GM21447 (cell line): ENCODE measurements at regions not wholly inside any gene's neighbourhood (a gene's known extent, or its start where the extent isn't known, plus 50 kb on each side); places are given as distances from the start of the nearest gene placed in this dataset.

ENCODE experiments used
- ATAC-seq: cut with Tn5 transposase; IDR thresholded peaks from one replicate; pipeline ENCODE4 v1.9.1; 2021; ENCODE audit not compliant: unreplicated experiment

DNA sequence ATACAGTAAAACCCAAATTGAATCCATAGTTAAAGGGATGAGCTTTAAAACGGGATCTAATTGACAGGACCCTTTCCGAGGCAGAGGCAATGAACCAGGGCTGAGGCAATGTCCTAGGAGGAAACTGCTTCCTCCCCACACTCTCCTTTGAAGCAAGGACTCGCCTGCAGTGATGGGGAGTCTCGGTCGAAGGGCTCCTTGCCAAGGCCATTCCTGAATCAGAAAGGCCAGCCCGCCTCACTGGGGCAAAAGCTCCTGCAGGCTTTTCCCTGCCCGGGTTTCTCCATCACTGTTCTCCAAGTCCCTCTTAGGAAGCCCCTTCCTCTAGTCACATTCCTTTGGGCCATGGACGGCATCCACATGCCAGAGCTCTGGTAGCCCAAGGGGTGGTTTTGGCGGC is 132.0 kb downstream of the RBFOX3 start:
- ATAC-seq, result no peak

DNA sequence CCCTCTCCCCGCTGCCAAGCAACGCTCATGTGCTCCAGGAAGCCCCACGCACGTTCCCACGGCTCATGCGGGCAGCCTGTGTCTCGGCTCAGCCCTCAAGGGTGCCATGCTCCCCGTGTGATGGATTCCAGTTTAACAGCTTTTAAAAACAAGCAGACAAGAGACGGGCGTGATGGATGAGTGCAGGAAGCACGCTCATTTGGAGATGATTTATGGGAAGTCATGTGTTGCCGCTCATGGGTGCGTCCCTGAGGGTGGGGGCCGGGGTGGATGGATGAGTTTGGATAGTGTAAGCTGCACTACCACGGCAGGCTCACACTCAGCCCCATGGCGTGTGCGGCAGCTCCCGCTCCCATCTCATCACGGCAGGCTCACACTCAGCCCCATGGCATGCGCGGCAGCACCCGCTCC is 132.8 kb downstream of the RBFOX3 start:
- ATAC-seq, result no peak

- no peak for ATAC-seq
Observed at GRCh38 chr17:79476074-79476652, 134.7 kb downstream of the RBFOX3 start.

GRCh38 chr17:79473876-79474440 is 136.9 kb downstream of the RBFOX3 start:
- no peak for ATAC-seq

DNA sequence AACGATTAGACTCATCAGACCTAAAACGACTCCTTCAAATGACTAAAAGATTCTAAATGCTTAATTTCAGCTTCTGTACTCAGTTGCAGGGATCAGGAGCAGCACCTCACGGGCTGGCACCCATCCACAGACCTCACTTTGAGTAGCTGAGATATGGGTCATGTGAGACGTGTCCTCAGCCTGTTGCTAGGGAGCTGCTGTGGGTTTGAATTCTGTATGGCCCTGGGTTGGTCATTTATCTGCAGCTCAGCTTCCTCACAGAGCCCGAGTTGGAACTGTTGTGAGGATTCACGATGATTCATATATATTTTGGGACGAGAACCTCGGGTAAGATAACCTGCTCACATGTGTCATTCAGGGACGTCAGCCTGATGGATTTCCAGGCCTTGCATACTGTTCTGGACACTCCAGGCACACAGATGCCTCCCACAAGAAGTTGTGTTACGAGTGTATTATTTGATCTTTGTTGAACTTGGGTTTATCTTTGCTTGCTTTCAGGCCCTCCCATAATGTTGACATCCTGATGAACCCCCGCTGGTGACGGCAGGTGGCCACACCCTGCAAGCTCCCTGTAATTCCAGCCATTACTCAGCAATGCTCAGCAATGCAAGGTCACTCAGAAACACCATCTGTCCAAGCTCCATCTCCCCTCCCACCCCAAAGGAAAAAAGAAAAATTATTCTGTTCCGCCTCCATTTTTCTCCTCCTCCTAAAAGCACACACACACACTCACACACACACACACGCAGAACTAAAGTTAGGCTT is 137.6 kb downstream of the RBFOX3 start:
- no peak for ATAC-seq

DNA sequence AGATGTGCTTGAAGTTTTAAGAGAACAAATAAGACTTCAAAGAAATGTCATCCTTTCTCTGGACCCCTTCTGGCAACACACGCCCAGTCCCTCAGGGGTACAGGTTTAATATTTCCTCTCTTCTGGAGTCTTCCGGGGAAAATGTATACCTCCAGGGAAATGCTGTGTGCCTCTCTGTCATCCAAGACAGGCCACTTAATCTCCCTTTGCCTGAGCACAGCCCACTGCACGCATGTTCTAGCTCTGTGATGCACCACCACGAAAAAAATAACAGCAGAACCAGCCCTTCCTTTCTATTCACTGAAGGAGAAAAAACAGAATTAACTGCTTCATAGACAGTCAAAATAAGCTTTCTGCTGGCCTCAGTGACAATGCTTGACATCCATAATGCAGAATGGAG is 140.1 kb downstream of the RBFOX3 start:
- ATAC-seq, result no peak

GRCh38 chr17:79469646-79470045 is 141.2 kb downstream of the RBFOX3 start:
- ATAC-seq, result no peak

DNA sequence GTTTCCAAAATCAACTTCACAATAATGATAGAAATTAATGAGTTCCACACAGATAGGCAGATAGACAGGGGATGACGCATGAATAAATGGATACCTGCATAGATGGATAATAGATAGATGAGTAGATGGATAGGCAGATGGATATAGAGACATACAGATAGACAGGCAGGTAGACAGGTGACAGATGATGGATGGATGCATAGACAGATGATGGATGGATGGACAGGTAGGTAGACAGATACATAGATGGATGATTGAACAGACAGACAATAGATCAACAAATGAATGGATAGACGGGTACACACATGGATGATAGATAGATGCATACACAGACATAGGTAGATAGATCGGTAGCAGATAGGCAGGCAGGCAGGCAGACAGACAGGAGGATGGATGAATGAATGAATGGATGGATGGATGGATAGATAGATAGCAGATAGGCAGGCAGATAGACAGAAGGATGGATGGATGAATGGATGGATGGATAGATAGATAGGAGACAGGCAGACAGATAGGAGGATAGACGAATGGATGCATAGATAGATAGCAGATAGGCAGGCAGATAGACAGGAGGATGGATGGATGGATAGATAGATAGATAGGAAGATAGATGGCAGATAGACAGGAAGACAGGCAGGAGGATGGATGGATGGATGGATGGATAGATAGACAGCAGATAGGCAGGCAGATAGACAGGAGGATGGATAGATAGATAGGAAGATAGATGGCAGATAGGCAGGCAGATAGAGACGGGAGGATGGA is 142.5 kb downstream of the RBFOX3 start:
- ATAC-seq, result no peak

DNA sequence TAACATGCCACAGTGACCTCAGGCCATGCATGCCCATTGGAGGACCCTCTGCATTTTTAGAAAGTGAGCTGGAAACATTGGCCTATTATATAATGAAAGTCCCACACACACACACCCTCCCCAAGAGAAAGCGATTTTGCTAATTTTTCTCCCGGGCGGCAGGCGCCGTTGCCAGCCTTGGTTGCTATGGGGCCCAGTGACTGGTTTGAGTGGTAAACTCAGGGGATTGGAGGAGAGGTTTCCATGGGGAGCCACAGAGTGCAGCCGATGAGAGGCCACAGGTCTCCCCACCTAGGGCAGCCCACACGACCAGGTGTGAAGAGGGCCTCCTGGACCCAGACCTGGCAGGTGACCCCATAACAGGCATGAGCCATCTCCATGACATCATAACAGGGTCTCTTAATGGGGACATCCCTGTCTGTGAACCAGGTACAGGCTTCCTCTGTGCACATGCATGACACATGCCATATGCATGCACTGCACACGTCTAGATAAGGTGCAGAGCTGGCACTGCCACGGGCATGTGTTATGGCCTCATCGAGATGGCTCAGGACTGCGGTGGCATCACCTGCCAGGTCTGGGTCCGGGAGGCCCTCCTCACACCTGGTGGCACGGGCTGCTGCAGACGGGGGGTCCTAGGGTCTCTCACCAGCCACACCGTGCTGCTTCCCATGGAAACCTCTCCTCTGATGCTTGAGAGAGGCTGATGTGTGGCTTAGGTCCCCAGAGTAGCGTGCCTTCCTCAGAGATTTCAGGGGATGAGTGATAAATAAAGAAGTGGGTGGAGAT is 144.1 kb downstream of the RBFOX3 start:
- no peak for ATAC-seq

DNA sequence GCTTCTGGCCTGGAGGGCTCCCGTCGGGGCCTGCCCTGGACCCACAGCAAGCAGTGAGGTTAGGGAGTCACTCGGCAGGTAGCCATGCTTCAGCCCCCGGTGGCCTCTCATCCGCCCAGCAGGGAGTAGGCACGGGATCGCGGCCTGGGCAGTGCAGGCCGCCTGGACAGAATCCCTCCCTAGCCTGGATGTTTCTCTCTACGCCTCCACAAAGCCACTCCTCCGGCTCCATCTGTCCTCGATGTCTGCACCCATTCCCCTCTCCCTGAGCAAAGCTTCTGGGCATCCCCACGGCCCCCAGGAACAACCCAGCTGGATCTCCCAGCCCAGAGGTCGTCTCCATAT is 145.2 kb downstream of the RBFOX3 start:
- no peak for ATAC-seq

DNA sequence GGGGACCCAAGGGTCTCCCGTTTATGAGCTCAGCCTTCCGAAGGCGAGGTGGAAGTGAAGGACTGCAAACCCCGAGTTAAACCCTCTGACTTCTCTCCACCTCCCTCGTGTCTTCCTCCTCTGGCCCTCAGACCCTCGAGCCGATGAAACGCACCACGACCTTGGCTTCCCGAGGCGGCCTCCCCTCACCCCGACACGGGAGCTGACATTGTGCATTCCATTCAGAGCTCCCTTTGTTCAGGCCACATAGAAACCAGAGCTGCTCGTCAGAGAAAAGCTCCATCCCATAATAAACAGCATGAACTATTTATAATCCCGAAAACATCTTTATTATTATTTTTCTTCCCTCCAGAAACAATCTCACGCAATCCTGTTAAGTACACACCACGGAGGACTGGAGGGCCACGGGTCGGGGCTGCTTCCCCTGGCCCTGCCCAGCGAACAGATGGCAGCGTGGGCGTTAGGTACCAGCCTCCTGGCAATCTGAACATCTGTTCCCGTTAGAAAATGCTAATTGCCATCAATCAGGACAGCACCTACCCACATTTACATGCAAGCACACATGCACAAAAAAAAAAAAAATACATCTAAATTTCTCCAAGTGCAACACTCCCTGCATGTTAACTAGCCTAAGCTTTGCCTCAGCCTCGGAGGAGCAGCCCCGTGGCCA is 145.7 kb downstream of the RBFOX3 start:
- no peak for ATAC-seq

DNA sequence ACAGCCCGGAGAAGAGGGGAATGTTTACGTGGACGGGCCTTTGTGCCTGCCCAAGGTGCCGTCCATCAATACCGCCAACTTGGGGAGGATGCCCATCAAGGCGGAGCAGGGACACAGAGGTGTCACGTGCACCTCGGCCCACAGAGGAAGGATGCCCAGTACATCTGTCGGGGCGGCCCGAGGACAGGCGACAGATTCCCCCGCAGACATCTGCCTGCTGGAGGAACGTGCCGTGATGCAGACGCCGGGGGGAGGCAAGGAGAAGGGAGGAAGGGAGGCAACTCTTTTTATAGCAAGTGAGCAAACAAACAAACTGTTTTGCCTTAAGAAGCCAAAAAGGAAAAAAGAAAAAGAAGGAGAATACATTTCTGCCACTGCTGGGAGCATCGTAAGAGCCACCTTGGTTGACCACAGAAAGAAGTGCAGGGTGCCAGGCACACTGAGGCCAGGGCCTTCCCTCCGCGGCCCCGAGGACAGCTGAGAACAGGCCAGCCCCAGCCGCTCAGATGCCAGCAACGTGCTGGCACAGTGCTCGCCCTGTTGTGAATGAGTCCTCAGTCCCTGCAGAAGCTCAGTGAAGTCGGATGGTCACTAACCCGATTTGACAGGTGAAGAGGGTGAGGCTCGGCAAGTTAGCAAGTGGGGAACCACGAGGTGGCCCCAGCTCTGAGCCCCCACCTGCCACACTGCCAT is 146.4 kb downstream of the RBFOX3 start:
- ATAC-seq, result no peak

- ATAC-seq, result no peak
Observed at GRCh38 chr17:79463421-79464317, 147.2 kb downstream of the RBFOX3 start.

GRCh38 chr17:79461041-79461440 is 149.8 kb downstream of the RBFOX3 start:
- ATAC-seq, result no peak

DNA sequence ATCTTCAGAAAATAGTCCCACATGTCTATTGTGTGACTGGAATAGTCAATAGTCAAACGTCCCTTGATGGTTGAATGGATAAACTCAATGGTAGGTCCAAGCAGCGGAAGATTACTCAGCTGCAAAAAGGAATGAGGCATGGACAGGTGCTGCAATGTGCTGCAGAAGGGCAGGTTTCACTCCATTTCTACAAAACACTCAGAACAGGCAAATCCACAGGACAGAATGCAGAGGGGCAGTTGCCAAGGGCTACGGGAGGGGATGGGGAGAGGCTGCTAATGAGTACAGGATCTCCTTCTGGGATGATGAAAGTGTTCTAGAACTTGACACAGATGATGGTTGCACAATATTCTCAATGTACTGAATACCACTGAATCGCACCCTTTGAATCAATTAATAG is 151.0 kb downstream of the RBFOX3 start:
- no peak for ATAC-seq

DNA sequence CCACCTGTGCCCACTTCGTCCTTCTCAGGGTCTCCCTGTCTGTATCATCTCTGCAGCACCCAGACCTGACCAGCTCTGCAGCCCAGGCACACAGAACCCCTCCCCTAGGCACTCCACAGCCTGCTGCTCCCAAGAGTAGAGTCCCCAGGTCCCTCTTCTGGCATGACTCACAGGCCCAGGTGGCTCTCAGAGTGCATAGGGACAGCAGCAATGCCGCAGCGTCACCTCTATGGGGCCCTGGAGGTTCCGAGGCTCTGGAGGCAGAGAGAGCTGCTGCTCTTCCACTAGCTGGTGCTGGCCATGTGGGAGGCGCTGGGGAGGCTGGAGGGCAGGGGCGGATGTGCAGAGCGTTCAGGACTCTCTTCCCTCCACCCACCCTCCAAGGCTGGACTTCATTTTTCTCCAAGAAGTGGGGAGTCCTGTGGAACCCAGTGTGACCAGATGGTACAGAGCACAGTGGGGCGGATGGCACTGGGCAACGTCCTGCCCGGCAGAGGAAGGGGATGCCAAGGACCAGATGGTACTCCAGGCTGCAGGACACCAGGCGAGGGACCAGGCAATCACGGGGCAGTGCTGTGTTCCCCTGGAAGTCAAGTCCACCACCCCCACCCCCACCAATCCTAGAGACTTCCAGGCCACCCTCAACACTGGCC is 151.7 kb downstream of the RBFOX3 start:
- no peak for ATAC-seq

DNA sequence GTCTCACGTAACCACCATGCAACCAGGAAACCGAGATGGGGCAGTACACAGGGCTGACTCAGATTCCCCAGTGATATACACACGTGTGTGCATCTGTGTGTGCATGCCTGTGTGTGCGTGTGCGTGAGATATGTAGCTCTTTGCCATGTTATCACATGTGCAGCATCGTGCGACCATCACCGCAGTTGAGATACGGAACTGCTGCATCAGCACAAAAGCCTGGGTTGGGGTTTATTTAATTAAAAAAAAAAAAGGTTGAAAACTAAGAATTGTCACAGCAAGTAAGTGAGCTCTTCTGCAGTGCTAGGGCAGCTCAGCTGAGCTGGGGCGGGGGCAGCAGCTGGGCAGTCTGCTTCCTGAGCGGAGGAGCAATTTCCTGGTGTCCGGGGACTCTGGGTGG is 152.5 kb downstream of the RBFOX3 start:
- ATAC-seq, result no peak

DNA sequence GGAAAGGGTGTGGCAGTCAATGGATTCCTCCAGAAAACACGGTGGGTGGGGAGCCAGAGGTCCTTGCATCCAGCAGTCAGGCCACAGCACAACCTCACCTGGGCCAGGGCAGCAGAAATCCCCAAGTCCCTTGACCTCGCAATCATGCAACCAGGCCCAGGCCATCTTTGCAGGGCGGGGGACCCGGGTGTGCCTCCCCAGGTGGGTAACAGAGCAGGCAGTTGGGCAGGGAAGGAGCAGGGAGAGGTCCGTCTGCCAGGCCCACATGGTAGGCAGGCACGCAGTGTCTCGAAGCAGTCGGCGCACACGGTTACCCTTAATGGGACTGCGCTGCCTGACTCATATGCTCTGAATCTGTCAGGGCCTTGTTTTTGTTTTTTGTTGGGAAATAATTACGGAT is 153.0 kb downstream of the RBFOX3 start:
- ATAC-seq, result no peak

- no peak for ATAC-seq
Observed at GRCh38 chr17:79457376-79457775, 153.5 kb downstream of the RBFOX3 start.
